NCI-H748 treated with DMSO at 0.1 percent for 48 hours (cell line): ENCODE measurements at regions not wholly inside any gene's neighbourhood (a gene's known extent, or its start where the extent isn't known, plus 50 kb on each side); places are given as distances from the start of the nearest gene placed in this dataset.

Experiments
- DNase-seq: peaks from one replicate; lab custom pipeline; 2025; lab: John Stamatoyannopoulos, UW

GRCh38 chr17:5785867-5786509, 201.7 kb upstream of the NLRP1 start:
- no peak for DNase-seq

- DNase-seq, result no peak
Observed at GRCh38 chr17:5786510-5786875, 202.2 kb upstream of the NLRP1 start.

- no peak for DNase-seq
Observed at GRCh38 chr17:5788266-5788900, 204.1 kb upstream of the NLRP1 start.

DNA sequence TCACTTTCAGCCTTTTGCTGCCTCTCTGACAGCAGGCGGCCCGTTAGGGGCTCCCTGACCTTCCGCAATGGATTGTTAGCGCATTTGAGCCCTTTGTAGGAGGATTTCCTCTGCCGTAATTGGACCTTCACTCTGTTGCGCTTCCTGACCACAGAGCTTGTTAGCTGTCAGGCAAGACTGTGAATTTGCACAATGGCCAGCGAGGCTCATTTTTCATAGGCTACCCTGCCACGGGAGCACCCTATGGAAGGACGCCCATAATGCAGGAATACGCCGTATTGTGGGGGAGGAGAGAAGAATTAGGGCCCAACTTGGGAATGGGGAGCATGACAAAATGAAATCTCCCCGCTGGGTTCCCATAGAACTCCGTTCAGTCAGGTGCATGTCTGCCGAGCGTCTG, 205.2 kb upstream of the NLRP1 start:
- DNase-seq, result no peak

DNA sequence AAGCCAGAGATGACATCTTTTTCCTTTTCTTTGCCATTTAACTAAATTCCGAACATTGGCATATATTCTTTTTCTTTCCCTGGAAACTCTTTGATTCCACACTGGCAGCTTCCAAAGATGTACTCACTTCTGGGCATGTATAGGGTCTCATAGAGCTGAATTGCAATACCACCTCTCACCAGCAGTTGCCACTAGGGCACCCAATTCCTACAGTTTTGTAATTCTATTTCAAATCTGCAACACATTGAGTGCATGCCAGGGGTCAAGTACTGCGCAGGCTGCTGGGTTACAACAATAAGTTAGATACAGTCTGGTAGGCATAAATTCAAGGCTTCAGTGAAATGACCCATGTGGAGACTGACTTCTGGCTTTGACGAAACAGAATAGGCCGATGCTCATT, 208.8 kb upstream of the NLRP1 start:
- no peak for DNase-seq

GRCh38 chr17:5793899-5794298, 209.6 kb upstream of the NLRP1 start:
- DNase-seq, result peak; percentile 92

DNA sequence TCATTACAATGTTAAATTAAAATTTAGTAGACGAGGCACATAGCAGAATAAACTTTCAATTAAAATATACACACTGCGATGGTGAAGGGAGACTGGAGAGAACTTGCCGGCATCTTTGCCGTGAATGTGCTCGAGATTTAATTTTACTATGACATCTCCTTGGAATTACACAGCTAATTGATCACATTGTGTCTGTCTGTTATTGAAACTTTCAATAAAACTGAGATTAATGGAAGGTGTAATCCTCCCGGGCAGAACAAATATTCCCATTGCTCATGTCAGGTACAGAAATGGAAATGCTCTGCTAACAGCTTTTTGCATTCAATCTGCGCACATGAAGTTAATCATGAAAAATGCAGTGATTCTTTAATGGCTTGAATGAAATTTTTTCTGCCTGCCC, 210.1 kb upstream of the NLRP1 start:
- no peak for DNase-seq

DNA sequence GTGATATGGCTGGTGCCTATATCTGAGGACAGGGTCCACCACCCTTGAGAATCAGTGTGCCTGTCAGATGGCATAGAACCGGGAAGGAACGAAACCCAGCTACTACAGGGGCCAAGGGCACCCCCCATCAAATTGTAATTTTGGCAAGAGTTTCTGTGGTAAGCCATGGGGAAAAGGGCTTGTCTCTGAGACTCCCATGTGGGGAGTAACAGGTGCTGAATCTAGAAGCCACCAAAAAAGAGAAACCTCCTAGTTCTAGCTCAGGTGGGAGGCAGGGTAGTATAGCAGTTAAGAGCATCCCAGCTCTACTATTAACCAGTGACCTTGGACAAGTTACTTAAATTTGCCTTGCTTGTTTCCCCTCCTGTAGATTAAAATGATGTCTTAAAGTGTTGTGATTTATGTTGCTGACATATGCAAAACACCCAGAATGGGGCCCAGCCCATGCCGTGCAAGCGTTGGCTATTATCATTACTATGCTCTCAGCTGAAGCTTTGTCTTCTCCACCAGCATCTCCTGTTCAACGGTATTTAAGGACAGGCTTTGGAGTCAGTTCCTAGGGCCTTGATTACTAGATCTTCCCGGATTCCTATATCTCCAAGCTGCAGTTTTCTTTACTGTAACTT, 210.7 kb upstream of the NLRP1 start:
- DNase-seq, result no peak

GRCh38 chr17:5797447-5798050, 213.2 kb upstream of the NLRP1 start:
- no peak for DNase-seq

GRCh38 chr17:5798094-5798493, 213.8 kb upstream of the NLRP1 start:
- DNase-seq, result no peak

GRCh38 chr17:5800131-5800530, 215.8 kb upstream of the NLRP1 start:
- DNase-seq, result no peak

- no peak for DNase-seq
Observed at GRCh38 chr17:5800646-5801045, 216.3 kb upstream of the NLRP1 start.

DNA sequence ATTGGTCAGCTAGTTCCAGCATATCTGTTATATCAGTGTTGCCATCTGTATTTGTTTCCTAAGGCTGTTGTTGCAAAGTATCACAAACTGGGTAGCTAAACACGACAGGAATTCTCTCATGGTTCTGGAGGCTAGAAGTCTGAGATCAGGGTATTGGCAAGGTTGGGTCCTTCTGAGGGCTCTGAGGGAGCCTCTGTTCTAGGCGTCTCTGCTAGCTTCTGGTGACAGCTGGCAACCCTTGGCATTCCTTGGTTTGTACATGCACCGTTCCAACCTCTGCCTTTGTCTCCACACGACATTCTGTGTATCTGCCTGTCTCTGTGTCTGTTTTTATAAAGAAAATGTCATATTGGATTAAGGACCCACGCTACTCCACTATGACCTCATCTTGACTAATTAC, 219.9 kb upstream of the NLRP1 start:
- DNase-seq, result no peak

- DNase-seq, result no peak
Observed at GRCh38 chr17:5809056-5809455, 224.7 kb upstream of the NLRP1 start.

GRCh38 chr17:5809580-5810188, 225.4 kb upstream of the NLRP1 start:
- DNase-seq, result no peak

DNA sequence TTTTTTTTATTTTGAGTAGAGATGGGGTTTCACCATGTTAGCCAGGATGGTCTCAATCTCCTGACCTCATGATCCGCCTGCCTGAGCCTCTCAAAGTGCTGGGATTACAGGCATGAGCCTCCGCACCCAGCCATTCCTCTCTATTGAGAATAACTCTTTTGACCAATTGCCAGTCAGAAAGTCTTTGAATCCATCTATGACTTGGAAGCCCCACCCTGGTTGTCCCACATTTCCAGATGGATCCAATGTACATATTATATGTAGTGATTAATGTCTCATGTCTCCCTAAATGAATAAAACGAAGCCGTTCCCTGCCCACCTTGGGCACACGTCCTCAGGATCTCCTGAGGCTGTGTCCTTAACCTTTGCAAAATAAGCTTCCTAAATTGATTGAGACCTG, 228.3 kb upstream of the NLRP1 start:
- DNase-seq, result no peak

DNA sequence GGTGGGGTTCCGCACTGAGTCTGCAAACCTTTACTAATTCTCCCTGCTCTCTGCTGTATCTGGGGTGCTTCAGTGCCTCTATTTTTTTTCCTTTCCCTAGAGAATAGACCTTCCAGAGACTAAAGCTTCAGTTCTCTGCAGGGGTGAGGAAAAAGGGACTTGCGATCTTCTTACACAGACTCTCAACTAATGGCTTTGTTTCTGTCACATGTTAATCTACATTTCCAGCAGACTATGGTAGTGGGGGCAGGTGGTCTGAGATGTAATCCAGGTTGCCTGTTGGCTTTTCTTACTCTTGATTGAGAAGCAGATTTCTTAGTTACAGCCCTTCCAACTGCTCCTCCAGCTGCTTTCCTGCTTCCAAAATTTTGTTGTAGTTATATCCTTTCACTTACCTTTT, 229.0 kb upstream of the NLRP1 start:
- DNase-seq, result no peak

GRCh38 chr17:5815396-5815795, 231.1 kb upstream of the NLRP1 start:
- DNase-seq, result no peak

- DNase-seq, result no peak
Observed at GRCh38 chr17:5816491-5817070, 232.3 kb upstream of the NLRP1 start.

GRCh38 chr17:5817475-5818395, 233.4 kb upstream of the NLRP1 start:
- DNase-seq, result no peak

DNA sequence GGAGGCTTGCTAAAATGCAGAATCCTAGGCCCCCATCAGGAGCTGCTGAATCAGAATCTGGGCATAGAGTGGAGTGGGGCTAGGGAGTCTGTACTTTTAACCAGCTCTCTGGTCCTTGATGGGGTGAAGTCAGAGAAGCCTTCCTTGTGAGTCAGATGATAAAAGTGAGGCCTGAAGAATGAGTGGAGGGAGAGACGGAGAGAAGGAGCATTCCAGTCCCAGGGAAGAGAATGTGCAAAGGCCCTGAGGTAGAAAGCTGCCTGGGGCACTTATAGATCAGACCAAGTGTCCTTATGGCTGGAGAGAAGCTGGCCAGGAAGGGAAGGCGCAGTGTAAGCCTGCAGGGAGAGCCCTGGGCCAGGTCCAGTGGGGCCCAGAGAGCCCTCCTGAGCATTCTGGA, 235.1 kb upstream of the NLRP1 start:
- no peak for DNase-seq
